Nephron progenitor cell (in vitro differentiated cells): ENCODE measurements at regions not wholly inside any gene's neighbourhood (a gene's known extent, or its start where the extent isn't known, plus 50 kb on each side); places are given as distances from the start of the nearest gene placed in this dataset.
A peak's percentile ranks its signal among the peaks of the same experiment; 100 is the strongest.

ENCODE experiments used
- DNase-seq: peaks from one replicate; pipeline ENCODE4 v3.0.0; 2021
- H3K27ac Mint-ChIP-seq: 2 replicates; pipeline ENCODE4 v1.8.0; 2021; ENCODE audit warnings: mild to moderate bottlenecking, moderate library complexity, mixed read lengths
- H3K27me3 Mint-ChIP-seq: 2 replicates; pipeline ENCODE4 v1.8.0; 2021; ENCODE audit warnings: mild to moderate bottlenecking, low read depth, mixed read lengths; ENCODE audit not compliant: poor library complexity
- H3K36me3 Mint-ChIP-seq: 2 replicates; pipeline ENCODE4 v1.8.0; 2021; ENCODE audit warnings: low read depth, mixed read lengths
- H3K4me1 Mint-ChIP-seq: 2 replicates; pipeline ENCODE4 v1.8.0; 2021; ENCODE audit warnings: mixed read lengths
- H3K4me3 Mint-ChIP-seq: 2 replicates; pipeline ENCODE4 v1.8.0; 2021; ENCODE audit warnings: mild to moderate bottlenecking, moderate library complexity, mixed read lengths
- H3K9me3 Mint-ChIP-seq: 2 replicates; pipeline ENCODE4 v1.8.0; 2021; ENCODE audit warnings: mild to moderate bottlenecking, moderate library complexity, mixed read lengths
- CTCF ChIP-seq: fragments of 200-600 bp; sonication (generic); IDR thresholded peaks from 2 replicates; pipeline ENCODE4 v1.5.0; 2021; ENCODE audit warnings: antibody characterized with exemption

- H3K4me3 Mint-ChIP-seq = no peak overlapping the region
- H3K27me3 Mint-ChIP-seq = no peaks in the 10 kb centered on the region
- no peak for DNase-seq
- peaks cover 11% of the 10 kb centered on the region for H3K4me1 Mint-ChIP-seq
- no peaks in the 10 kb centered on the region for H3K36me3 Mint-ChIP-seq
- no peaks in the 10 kb centered on the region for H3K9me3 Mint-ChIP-seq
- no peak for TF ChIP-seq CTCF
- no peak overlapping the region for H3K27ac Mint-ChIP-seq
Measured at GRCh38 chr1:67534627-67535065, 104.4 kb upstream of the SERBP1 start.

- no peak overlapping the region for H3K4me3 Mint-ChIP-seq
- peak; percentile 87 for TF ChIP-seq CTCF
- H3K36me3 Mint-ChIP-seq = no peaks in the 10 kb centered on the region
- peak; percentile 68 for DNase-seq
- H3K9me3 Mint-ChIP-seq = no peaks in the 10 kb centered on the region
- H3K27me3 Mint-ChIP-seq = no peaks in the 10 kb centered on the region
- H3K4me1 Mint-ChIP-seq = peaks cover 11% of the 10 kb centered on the region
- H3K27ac Mint-ChIP-seq = no peak overlapping the region
Measured at GRCh38 chr1:67535474-67535873, 105.3 kb upstream of the SERBP1 start.

- no peak overlapping the region for H3K4me3 Mint-ChIP-seq
- H3K27ac Mint-ChIP-seq = no peak overlapping the region
- H3K36me3 Mint-ChIP-seq = no peaks in the 10 kb centered on the region
- no peaks in the 10 kb centered on the region for H3K27me3 Mint-ChIP-seq
- peaks cover 11% of the 10 kb centered on the region for H3K4me1 Mint-ChIP-seq
- TF ChIP-seq CTCF = no peak
- DNase-seq = no peak
- H3K9me3 Mint-ChIP-seq = no peaks in the 10 kb centered on the region
Measured at GRCh38 chr1:67536957-67537666, 106.9 kb upstream of the SERBP1 start.

- H3K9me3 Mint-ChIP-seq = no peaks in the 10 kb centered on the region
- H3K36me3 Mint-ChIP-seq = no peaks in the 10 kb centered on the region
- H3K4me1 Mint-ChIP-seq = peaks cover 11% of the 10 kb centered on the region
- no peak for TF ChIP-seq CTCF
- no peak overlapping the region for H3K27ac Mint-ChIP-seq
- no peak overlapping the region for H3K4me3 Mint-ChIP-seq
- DNase-seq = no peak
- H3K27me3 Mint-ChIP-seq = no peaks in the 10 kb centered on the region
Measured at GRCh38 chr1:67537667-67538018, 107.4 kb upstream of the SERBP1 start.

- H3K27me3 Mint-ChIP-seq = no peaks in the 10 kb centered on the region
- no peaks in the 10 kb centered on the region for H3K9me3 Mint-ChIP-seq
- H3K36me3 Mint-ChIP-seq = no peaks in the 10 kb centered on the region
- DNase-seq = no peak
- TF ChIP-seq CTCF = no peak
- H3K27ac Mint-ChIP-seq = no peak overlapping the region
- peaks cover 2% of the 10 kb centered on the region for H3K4me1 Mint-ChIP-seq
- no peak overlapping the region for H3K4me3 Mint-ChIP-seq
Measured at GRCh38 chr1:67540025-67540732, 110.0 kb upstream of the SERBP1 start.

GRCh38 chr1:67540733-67541125 is 110.5 kb upstream of the SERBP1 start:
- no peak for TF ChIP-seq CTCF
- no peak for DNase-seq
- H3K27ac Mint-ChIP-seq = no peak overlapping the region
- no peaks in the 10 kb centered on the region for H3K36me3 Mint-ChIP-seq
- no peaks in the 10 kb centered on the region for H3K27me3 Mint-ChIP-seq
- H3K4me1 Mint-ChIP-seq = no peaks in the 10 kb centered on the region
- no peaks in the 10 kb centered on the region for H3K9me3 Mint-ChIP-seq
- H3K4me3 Mint-ChIP-seq = no peak overlapping the region
